ENCODE measurements at regions not wholly inside any gene's neighbourhood (a gene's known extent, or its start where the extent isn't known, plus 50 kb on each side); places are given as distances from the start of the nearest gene placed in this dataset.

DNA sequence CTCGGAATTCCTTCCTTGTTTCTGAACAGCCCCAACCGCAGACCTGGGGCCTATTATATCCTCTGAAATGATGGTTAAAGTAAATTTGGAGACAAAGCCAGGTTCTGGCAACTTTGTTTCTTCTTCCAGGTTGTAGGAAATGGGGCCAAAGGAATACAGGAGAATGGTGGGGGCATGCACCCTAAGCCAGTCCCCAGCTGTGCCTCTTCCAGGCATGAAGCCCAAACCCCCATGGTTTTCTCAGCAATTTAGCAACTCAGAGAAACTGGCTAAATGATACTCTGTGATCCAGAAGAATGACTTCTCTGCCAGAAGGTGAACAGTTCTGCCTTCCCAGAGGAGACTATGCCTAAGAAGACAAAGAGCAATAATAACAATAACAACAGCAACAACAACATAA lies 635.0 kb upstream of the FANCL start:
- no peak overlapping the region for H4K8ac ChIP-seq (ENCODE audit: extremely low read depth, insufficient read depth, low read length)
- no peak overlapping the region for H2BK120ac ChIP-seq (replicated peaks; ENCODE audit: low read depth, low read length)
- ChIA-PET CTCF (ENCODE audit: partially characterized antibody) (interaction anchor here (0.7 to 2.5 kb wide), 2 partner anchors 16 to 234 kb away, joined by 3 to 6 read pairs; no protein-coding TSS in a partner anchor), POLR2A (ENCODE audit: partially characterized antibody) (no interaction called here)
- H2AK5ac ChIP-seq (ENCODE audit: low read depth, low read length) = no peak overlapping the region
- no peak overlapping the region for H4K91ac ChIP-seq (replicated peaks; ENCODE audit: insufficient read length, low read length)
- no peaks in the 10 kb centered on the region; the same call in 1 of the 2 replicates for H3K23me2 ChIP-seq (ENCODE audit: low read depth, low read length)
- no peak overlapping the region for H3K23ac ChIP-seq (ENCODE audit: insufficient read length)
- H3K79me2 ChIP-seq (ENCODE audit: control insufficient read depth in 1 of 2, insufficient read depth in 2 of 2, low read length in 2 of 2) = no peaks in the 10 kb centered on the region
- no peak for FAIRE-seq
- no peak overlapping the region for H4K5ac ChIP-seq (ENCODE audit: insufficient read length, low read depth, low read length)
- 96% methylated on average over 2 of the region's 2 CpGs; no CpG with 5 or more reads in 1 of the 2 experiments for WGBS, 2 experiments (ENCODE audit: extremely low coverage in 1 of 2, insufficient coverage in 1 of 2, insufficient read length in 1 of 2, insufficient replicate concordance in 2 of 2, low coverage in 1 of 2, low lambda C conversion rate in 2 of 2, missing lambda C conversion rate in 1 of 2)
- no peak overlapping the region for H2BK15ac ChIP-seq (ENCODE audit: low read length)
- H3K9me3 ChIP-seq (ENCODE audit: insufficient read depth in 2 of 2, low read depth in 1 of 2, low read length in 1 of 2) = no peaks in the 10 kb centered on the region
- no peak overlapping the region for H3K18ac ChIP-seq (ENCODE audit: extremely low read depth, low read length)
- H2BK12ac ChIP-seq (ENCODE audit: low read depth, low read length) = no peak overlapping the region
- no peak overlapping the region for H3K4me2 ChIP-seq (ENCODE audit: insufficient read depth in 1 of 2, low read depth in 2 of 2, low read length in 2 of 2)
- no peak overlapping the region for H3K4me3 ChIP-seq (ENCODE audit: extremely low read depth in 1 of 4, insufficient read depth in 2 of 4, low read depth in 3 of 4, low read length in 4 of 4)
- no peak overlapping the region for H2AFZ ChIP-seq (ENCODE audit: low read length)
- no peak overlapping the region for H2BK5ac ChIP-seq (ENCODE audit: low read depth, low read length)
- H2BK20ac ChIP-seq (ENCODE audit: low read length) = no peak overlapping the region
- no peak overlapping the region for H3K4ac ChIP-seq (replicated peaks; ENCODE audit: insufficient read length, low read depth, low read length)
- peaks cover 0 to 2% (median 0%) of the 10 kb centered on the region in 4 experiments; a peak in 1 of 7 replicates for H3K4me1 ChIP-seq (replicated peaks in 1 of 4; ENCODE audit: control insufficient read depth in 3 of 4, insufficient read depth in 4 of 4, low read length in 3 of 4)
- H3K27me3 ChIP-seq (replicated peaks in 1 of 4; ENCODE audit: control insufficient read depth in 3 of 4, extremely low read depth in 1 of 4, insufficient read depth in 3 of 4, low read length in 3 of 4) = no peaks in the 10 kb centered on the region
- H3K79me1 ChIP-seq (ENCODE audit: low read depth, low read length) = no peaks in the 10 kb centered on the region
- no peak overlapping the region for H3K27ac ChIP-seq (ENCODE audit: low read depth, low read length)
- H3K36me3 ChIP-seq (ENCODE audit: control insufficient read depth in 2 of 4, insufficient read depth in 4 of 4, low read length in 3 of 4) = no peaks in the 10 kb centered on the region
- no peaks in the 10 kb centered on the region for H4K20me1 ChIP-seq (replicated peaks in 1 of 2; ENCODE audit: control insufficient read depth in 1 of 2, insufficient read depth in 2 of 2, low read length in 2 of 2)
- H3K9ac ChIP-seq (replicated peaks in 1 of 4; ENCODE audit: extremely low read depth in 1 of 4, low read depth in 3 of 4, low read length in 3 of 4) = no peak overlapping the region
- no peak overlapping the region for H3K56ac ChIP-seq (replicated peaks; ENCODE audit: insufficient read length, low read depth, low read length)
- no peak for DNase-seq (ENCODE audit: low read depth in 1 of 2, low spot score in 2 of 2)
- no peak overlapping the region for H3K14ac ChIP-seq (ENCODE audit: insufficient read length)
- TF ChIP-seq EGR1 (IDR thresholded peaks at IDR 0.05; ENCODE audit: borderline replicate concordance, low read depth, low read length) = no peak
- TF ChIP-seq, protein P1, sequence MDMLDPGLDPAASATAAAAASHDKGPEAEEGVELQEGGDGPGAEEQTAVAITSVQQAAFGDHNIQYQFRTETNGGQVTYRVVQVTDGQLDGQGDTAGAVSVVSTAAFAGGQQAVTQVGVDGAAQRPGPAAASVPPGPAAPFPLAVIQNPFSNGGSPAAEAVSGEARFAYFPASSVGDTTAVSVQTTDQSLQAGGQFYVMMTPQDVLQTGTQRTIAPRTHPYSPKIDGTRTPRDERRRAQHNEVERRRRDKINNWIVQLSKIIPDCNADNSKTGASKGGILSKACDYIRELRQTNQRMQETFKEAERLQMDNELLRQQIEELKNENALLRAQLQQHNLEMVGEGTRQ (IDR thresholded peaks at IDR 0.05; ENCODE audit: low read length) = no peak
- TF ChIP-seq SUZ12 (IDR thresholded peaks at IDR 0.05; ENCODE audit: low read length) = no peak
- no peak for TF ChIP-seq CBX5 (IDR thresholded peaks at IDR 0.05; ENCODE audit: low read depth, low read length)
- TF ChIP-seq, protein P2, sequence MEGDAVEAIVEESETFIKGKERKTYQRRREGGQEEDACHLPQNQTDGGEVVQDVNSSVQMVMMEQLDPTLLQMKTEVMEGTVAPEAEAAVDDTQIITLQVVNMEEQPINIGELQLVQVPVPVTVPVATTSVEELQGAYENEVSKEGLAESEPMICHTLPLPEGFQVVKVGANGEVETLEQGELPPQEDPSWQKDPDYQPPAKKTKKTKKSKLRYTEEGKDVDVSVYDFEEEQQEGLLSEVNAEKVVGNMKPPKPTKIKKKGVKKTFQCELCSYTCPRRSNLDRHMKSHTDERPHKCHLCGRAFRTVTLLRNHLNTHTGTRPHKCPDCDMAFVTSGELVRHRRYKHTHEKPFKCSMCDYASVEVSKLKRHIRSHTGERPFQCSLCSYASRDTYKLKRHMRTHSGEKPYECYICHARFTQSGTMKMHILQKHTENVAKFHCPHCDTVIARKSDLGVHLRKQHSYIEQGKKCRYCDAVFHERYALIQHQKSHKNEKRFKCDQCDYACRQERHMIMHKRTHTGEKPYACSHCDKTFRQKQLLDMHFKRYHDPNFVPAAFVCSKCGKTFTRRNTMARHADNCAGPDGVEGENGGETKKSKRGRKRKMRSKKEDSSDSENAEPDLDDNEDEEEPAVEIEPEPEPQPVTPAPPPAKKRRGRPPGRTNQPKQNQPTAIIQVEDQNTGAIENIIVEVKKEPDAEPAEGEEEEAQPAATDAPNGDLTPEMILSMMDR (IDR thresholded peaks at IDR 0.05; ENCODE audit: control extremely low read depth in 1 of 3, insufficient read depth in 1 of 3, low read depth in 1 of 3, low read length in 3 of 3) = no peak
- TF ChIP-seq RAD21 (IDR thresholded peaks at IDR 0.05 in 1 of 2, conservative IDR thresholded peaks at IDR 0.05 in 1 of 2; ENCODE audit: low read depth in 2 of 2, low read length in 2 of 2) = no peak
- TF ChIP-seq MAFK (IDR thresholded peaks at IDR 0.05; ENCODE audit: low read depth, low read length) = no peak
- no peak for TF ChIP-seq SIN3A (conservative IDR thresholded peaks at IDR 0.05 in 1 of 2, IDR thresholded peaks at IDR 0.05 in 1 of 2; ENCODE audit: low read depth in 1 of 2, low read length in 2 of 2)
- no peak for TF ChIP-seq EZH2 (IDR thresholded peaks at IDR 0.05; ENCODE audit: low read depth, low read length, severe bottlenecking)
- TF ChIP-seq BCL11A (IDR thresholded peaks at IDR 0.05; ENCODE audit: low read depth in 2 of 2, low read length in 2 of 2) = no peak
